Neural cell (in vitro differentiated cells): ENCODE measurements at regions not wholly inside any gene's neighbourhood (a gene's known extent, or its start where the extent isn't known, plus 50 kb on each side); places are given as distances from the start of the nearest gene placed in this dataset.

Experiments used
- H2AFZ ChIP-seq: fragments of 200-600, 300-800 bp; sonication (generic), shearing (Covaris generic); 2 replicates; pipeline ENCODE4 v1.6.0; 2014; ENCODE audit warnings: low read depth, mild to moderate bottlenecking, antibody characterized with exemption, low read length, moderate library complexity
- H3F3A ChIP-seq: fragments of 200-600 bp; shearing (Covaris generic); 2 replicates; pipeline ENCODE4 v1.6.1; 2016; ENCODE audit warnings: mild to moderate bottlenecking, moderate library complexity, mixed read lengths, antibody characterized with exemption, low read length; ENCODE audit not compliant: insufficient read depth, poor library complexity, severe bottlenecking
- H3K27ac ChIP-seq: fragments of 200-600, 300-800 bp; sonication (generic), shearing (Covaris generic); 2 replicates; pipeline ENCODE4 v1.5.1; 2014; ENCODE audit warnings: mild to moderate bottlenecking, low read length, moderate library complexity
- H3K27me3 ChIP-seq: fragments of 300-800, 200-600 bp; sonication (generic), shearing (Covaris generic); 2 replicates; pipeline ENCODE4 v1.6.0; 2014; ENCODE audit warnings: mild to moderate bottlenecking, low read depth, low read length, moderate library complexity; ENCODE audit not compliant: insufficient read depth
- H3K36me3 ChIP-seq: fragments of 300-800, 200-600 bp; sonication (generic), shearing (Covaris generic); 2 replicates; pipeline ENCODE4 v1.5.1; 2014; ENCODE audit warnings: mild to moderate bottlenecking, antibody characterized with exemption, low read length, moderate library complexity; ENCODE audit not compliant: insufficient read depth
- H3K4me2 ChIP-seq: fragments of 300-800, 200-600 bp; sonication (generic), shearing (Covaris generic); 2 replicates; pipeline ENCODE4 v1.6.0; 2014; ENCODE audit warnings: mild to moderate bottlenecking, low read length
- H3K4me3 ChIP-seq: fragments of 300-800, 200-600 bp; sonication (generic), shearing (Covaris generic); 2 replicates; pipeline ENCODE4 v1.5.1; 2014; ENCODE audit warnings: mild to moderate bottlenecking, low read length, moderate library complexity
- H3K79me2 ChIP-seq: fragments of 200-600 bp; shearing (Covaris generic); replicated peaks from 2 replicates; pipeline ENCODE4 v1.6.0; 2014; ENCODE audit warnings: mild to moderate bottlenecking, low read length, moderate library complexity; ENCODE audit not compliant: insufficient read depth
- H3K9ac ChIP-seq: fragments of 300-800, 200-600 bp; sonication (generic), shearing (Covaris generic); 2 replicates; pipeline ENCODE4 v1.6.1; 2016; ENCODE audit warnings: mild to moderate bottlenecking, low read length, mixed read lengths
- H3K9me2 ChIP-seq: fragments of 200-600 bp; shearing (Covaris generic); 2 replicates; pipeline ENCODE4 v1.6.1; 2016; ENCODE audit warnings: mild to moderate bottlenecking, low read length, mixed read lengths; ENCODE audit not compliant: insufficient read depth
- H3K9me3 ChIP-seq: fragments of 200-600, 300-800 bp; sonication (generic), shearing (Covaris generic); 2 replicates; pipeline ENCODE4 v1.6.1; 2016; ENCODE audit warnings: mild to moderate bottlenecking, mixed run types, low read length, moderate library complexity, mixed read lengths
- H4K20me1 ChIP-seq: fragments of 200-600 bp; shearing (Covaris generic); 2 replicates; pipeline ENCODE4 v1.6.1; 2016; ENCODE audit warnings: mild to moderate bottlenecking, mixed run types; ENCODE audit not compliant: insufficient read depth
- CTCF ChIP-seq: fragments of 450-650 bp; IDR thresholded peaks from 2 replicates; pipeline ENCODE4 v1.5.1; 2014; ENCODE audit warnings: antibody characterized with exemption, mild to moderate bottlenecking, moderate library complexity; ENCODE audit not compliant: poor library complexity, severe bottlenecking
- EP300 ChIP-seq: fragments of 450-650 bp; conservative IDR thresholded peaks from 2 replicates; pipeline ENCODE4 v1.6.1; 2014; ENCODE audit warnings: antibody characterized with exemption, mild to moderate bottlenecking, moderate library complexity; ENCODE audit not compliant: poor library complexity, severe bottlenecking
- EZH2 ChIP-seq: fragments of 200-600, 300-800 bp; shearing (Covaris generic), sonication (generic); IDR thresholded peaks from 2 replicates; pipeline ENCODE4 v1.6.1; 2014; ENCODE audit warnings: antibody characterized with exemption, low read length, borderline replicate concordance, mild to moderate bottlenecking; ENCODE audit not compliant: insufficient read depth, poor library complexity, severe bottlenecking
- MXI1 ChIP-seq: fragments of 450-650 bp; conservative IDR thresholded peaks from 2 replicates; pipeline ENCODE4 v1.6.1; 2014; ENCODE audit warnings: antibody characterized with exemption, mild to moderate bottlenecking; ENCODE audit not compliant: poor library complexity, severe bottlenecking
- POLR2AphosphoS5 ChIP-seq: IDR thresholded peaks from 2 replicates; pipeline ENCODE4 v1.6.1; 2012
- RAD21 ChIP-seq: fragments of 450-650 bp; conservative IDR thresholded peaks from 2 replicates; pipeline ENCODE4 v1.6.1; 2014; ENCODE audit warnings: antibody characterized with exemption, mild to moderate bottlenecking, moderate library complexity
- REST ChIP-seq: IDR thresholded peaks from 2 replicates; pipeline ENCODE4 v1.6.1; 2012; ENCODE audit warnings: borderline replicate concordance
- SMC3 ChIP-seq: fragments of 450-650 bp; conservative IDR thresholded peaks from 2 replicates; pipeline ENCODE4 v1.6.1; 2014; ENCODE audit warnings: antibody characterized with exemption, mild to moderate bottlenecking, moderate library complexity; ENCODE audit not compliant: poor library complexity
- TAF1 ChIP-seq: IDR thresholded peaks from 2 replicates; pipeline ENCODE4 v1.6.1; 2012; ENCODE audit warnings: low read depth

- no peak for TF ChIP-seq POLR2AphosphoS5
- no peak for TF ChIP-seq EZH2
- no peak for TF ChIP-seq EP300
- TF ChIP-seq REST, result no peak
- TF ChIP-seq RAD21, result no peak
- no peak for TF ChIP-seq MXI1
- Histone ChIP-seq H3K4me3 (no peak overlapping the region), H2AFZ (no peak overlapping the region), H3K9ac (no peak overlapping the region), H3F3A (no peaks in the 10 kb centered on the region), H3K36me3 (no peaks in the 10 kb centered on the region), H4K20me1 (no peaks in the 10 kb centered on the region), H3K9me3 (no peaks in the 10 kb centered on the region), H3K79me2 (no peaks in the 10 kb centered on the region), H3K4me2 (no peak overlapping the region), H3K27ac (no peak overlapping the region), H3K9me2 (no peaks in the 10 kb centered on the region), H3K27me3 (no peaks in the 10 kb centered on the region)
Measured at GRCh38 chr16:17018585-17018939, 452.2 kb downstream of the XYLT1 start.

GRCh38 chr16:17019366-17019765 lies 451.4 kb downstream of the XYLT1 start:
- Histone ChIP-seq H3K4me2 (no peak overlapping the region), H3F3A (no peaks in the 10 kb centered on the region), H3K9me3 (no peaks in the 10 kb centered on the region), H3K27ac (no peak overlapping the region), H3K9me2 (no peaks in the 10 kb centered on the region), H3K9ac (no peak overlapping the region), H3K36me3 (no peaks in the 10 kb centered on the region), H4K20me1 (no peaks in the 10 kb centered on the region), H3K4me3 (no peak overlapping the region), H2AFZ (no peak overlapping the region), H3K27me3 (no peaks in the 10 kb centered on the region), H3K79me2 (no peaks in the 10 kb centered on the region)
- no peak for TF ChIP-seq SMC3
- TF ChIP-seq EZH2, result no peak
- TF ChIP-seq RAD21, result no peak
- no peak for TF ChIP-seq TAF1
- no peak for TF ChIP-seq REST
- TF ChIP-seq POLR2AphosphoS5, result no peak
- no peak for TF ChIP-seq CTCF
- no peak for TF ChIP-seq MXI1
- no peak for TF ChIP-seq EP300
